ENCODE measurements at regions not wholly inside any gene's neighbourhood (a gene's known extent, or its start where the extent isn't known, plus 50 kb on each side); places are given as distances from the start of the nearest gene placed in this dataset.

DNA sequence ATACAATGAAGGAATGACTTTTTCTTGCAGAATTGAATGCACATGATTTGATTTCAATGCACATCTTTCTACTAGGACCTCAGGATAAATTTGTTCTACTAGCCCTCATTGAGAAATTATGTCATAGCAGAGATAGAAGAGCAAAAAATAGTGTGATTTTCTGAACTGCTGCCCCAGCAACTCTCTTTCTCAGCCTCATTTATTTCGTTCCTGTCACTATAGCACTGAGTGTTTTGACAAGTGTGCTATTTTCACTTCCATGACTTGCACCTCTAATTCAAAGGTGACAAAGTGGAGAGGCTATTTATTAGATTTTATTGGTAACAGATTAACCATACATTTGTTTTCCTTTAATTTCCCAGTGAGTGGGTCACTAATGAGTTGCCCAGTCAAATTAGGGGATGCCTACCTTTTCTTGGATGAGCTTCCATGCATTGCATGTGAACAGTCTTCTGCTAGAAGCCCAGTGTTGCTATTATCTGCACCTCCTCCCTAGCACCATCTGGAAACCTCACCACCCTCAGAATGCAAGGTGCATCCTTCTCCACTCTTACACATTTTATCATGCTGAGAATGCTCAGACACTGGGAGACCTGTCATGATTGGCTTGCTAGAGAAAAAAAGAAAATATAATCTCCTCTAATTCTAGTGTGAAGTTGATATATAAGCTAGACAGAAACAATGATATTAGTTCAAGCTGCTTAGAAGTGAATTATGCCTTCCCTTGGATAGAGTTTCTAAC lies 119.6 kb upstream of the CTTNBP2 start:
- Histone ChIP-seq H2AK9ac (replicated peaks; ENCODE audit: low read depth, low read length, poor library complexity) (no peak overlapping the region), H3K79me1 (ENCODE audit: low read depth in 1 of 2, low read length in 2 of 2) (no peaks in the 10 kb centered on the region), H3K4ac (ENCODE audit: low read depth, low read length) (no peak overlapping the region), H4K8ac (ENCODE audit: low read depth in 2 of 2, low read length in 2 of 2) (no peak overlapping the region), H4K91ac (ENCODE audit: insufficient read depth, low read depth, low read length) (no peak overlapping the region), H2BK120ac (ENCODE audit: low read depth, low read length) (no peak overlapping the region), H3K4me3 (ENCODE audit: insufficient read depth, low read depth, low read length) (no peak overlapping the region), H2BK15ac (ENCODE audit: low read depth, low read length) (no peak overlapping the region), H2AFZ (replicated peaks; ENCODE audit: low read length, poor library complexity) (no peak overlapping the region), H4K5ac (ENCODE audit: low read depth, low read length) (no peak overlapping the region), H3K9ac (ENCODE audit: low read depth, low read length) (no peak overlapping the region), H3K56ac (ENCODE audit: extremely low read depth, insufficient read depth, low read length) (no peak overlapping the region), H3K14ac (replicated peaks; ENCODE audit: low read depth, low read length) (no peak overlapping the region), H3K4me2 (ENCODE audit: low read depth, low read length) (no peak overlapping the region), H3K9me1 (ENCODE audit: insufficient read depth, low read length) (no peaks in the 10 kb centered on the region), H2BK5ac (ENCODE audit: low read depth, low read length, poor library complexity, severe bottlenecking) (no peak overlapping the region), H2BK20ac (ENCODE audit: low read depth, low read length) (no peak overlapping the region), H3K36me3 (ENCODE audit: control insufficient read depth, insufficient read depth, low read length) (no peaks in the 10 kb centered on the region), H3K4me1 (ENCODE audit: control insufficient read depth, insufficient read depth, low read length) (no peaks in the 10 kb centered on the region), H4K20me1 (ENCODE audit: insufficient read depth, low read length) (no peaks in the 10 kb centered on the region), H3K27ac (ENCODE audit: insufficient read depth, low read length) (no peak overlapping the region), H2AK5ac (ENCODE audit: low read depth, low read length) (no peak overlapping the region), H3K9me3 (ENCODE audit: control insufficient read depth, insufficient read depth, low read length) (no peaks in the 10 kb centered on the region), H3K18ac (ENCODE audit: low read depth, low read length) (no peak overlapping the region), H3K27me3 (ENCODE audit: control insufficient read depth, insufficient read depth, low read length) (no peaks in the 10 kb centered on the region), H3K23ac (ENCODE audit: low read depth, low read length) (no peak overlapping the region)
- in situ Hi-C loops (cut with MboI; ENCODE audit: low sequenced_read_pairs) (no loop called here), intact Hi-C loops (cut with micrococcal nuclease) (loop anchor here (10.0 kb wide), 1 partner anchor 238 kb away; no protein-coding TSS in a partner anchor), dilution Hi-C loops (cut with HindIII; ENCODE audit: low sequenced_read_pairs, unreplicated experiment) (no loop called here)
- no peak for DNase-seq
- BruUV-seq (replicated peaks): no TSS peak
- ATAC-seq (ENCODE audit: low read depth): no peak
- ChIA-PET CTCF (interaction anchor here (1.3 kb wide), 1 partner anchor 13 kb away, joined by 4 read pairs; no protein-coding TSS in a partner anchor), POLR2A (ENCODE audit: unreplicated experiment) (no interaction called here)
- WGBS, 2 experiments (ENCODE audit: extremely low coverage in 2 of 2, insufficient read length in 1 of 2): no CpG with 5 or more reads among the region's 1 CpG
- TF ChIP-seq, protein P1, sequence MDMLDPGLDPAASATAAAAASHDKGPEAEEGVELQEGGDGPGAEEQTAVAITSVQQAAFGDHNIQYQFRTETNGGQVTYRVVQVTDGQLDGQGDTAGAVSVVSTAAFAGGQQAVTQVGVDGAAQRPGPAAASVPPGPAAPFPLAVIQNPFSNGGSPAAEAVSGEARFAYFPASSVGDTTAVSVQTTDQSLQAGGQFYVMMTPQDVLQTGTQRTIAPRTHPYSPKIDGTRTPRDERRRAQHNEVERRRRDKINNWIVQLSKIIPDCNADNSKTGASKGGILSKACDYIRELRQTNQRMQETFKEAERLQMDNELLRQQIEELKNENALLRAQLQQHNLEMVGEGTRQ (IDR thresholded peaks at IDR 0.05; ENCODE audit: low read depth, low read length): no peak
- TF ChIP-seq RFX5 (IDR thresholded peaks at IDR 0.05; ENCODE audit: low read depth, low read length): no peak
- TF ChIP-seq RCOR1 (IDR thresholded peaks at IDR 0.05; ENCODE audit: insufficient replicate concordance, low read length): no peak
- TF ChIP-seq, protein P2, sequence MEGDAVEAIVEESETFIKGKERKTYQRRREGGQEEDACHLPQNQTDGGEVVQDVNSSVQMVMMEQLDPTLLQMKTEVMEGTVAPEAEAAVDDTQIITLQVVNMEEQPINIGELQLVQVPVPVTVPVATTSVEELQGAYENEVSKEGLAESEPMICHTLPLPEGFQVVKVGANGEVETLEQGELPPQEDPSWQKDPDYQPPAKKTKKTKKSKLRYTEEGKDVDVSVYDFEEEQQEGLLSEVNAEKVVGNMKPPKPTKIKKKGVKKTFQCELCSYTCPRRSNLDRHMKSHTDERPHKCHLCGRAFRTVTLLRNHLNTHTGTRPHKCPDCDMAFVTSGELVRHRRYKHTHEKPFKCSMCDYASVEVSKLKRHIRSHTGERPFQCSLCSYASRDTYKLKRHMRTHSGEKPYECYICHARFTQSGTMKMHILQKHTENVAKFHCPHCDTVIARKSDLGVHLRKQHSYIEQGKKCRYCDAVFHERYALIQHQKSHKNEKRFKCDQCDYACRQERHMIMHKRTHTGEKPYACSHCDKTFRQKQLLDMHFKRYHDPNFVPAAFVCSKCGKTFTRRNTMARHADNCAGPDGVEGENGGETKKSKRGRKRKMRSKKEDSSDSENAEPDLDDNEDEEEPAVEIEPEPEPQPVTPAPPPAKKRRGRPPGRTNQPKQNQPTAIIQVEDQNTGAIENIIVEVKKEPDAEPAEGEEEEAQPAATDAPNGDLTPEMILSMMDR (conservative IDR thresholded peaks at IDR 0.05; ENCODE audit: low read depth, low read length): no peak
- no peak for TF ChIP-seq SMC3 (IDR thresholded peaks at IDR 0.05; ENCODE audit: low read depth, low read length)
- TF ChIP-seq BHLHE40 (IDR thresholded peaks at IDR 0.05; ENCODE audit: low read depth, low read length): no peak

Data from IMR-90 (cell line).